IMR-90 (cell line): ENCODE measurements at regions not wholly inside any gene's neighbourhood (a gene's known extent, or its start where the extent isn't known, plus 50 kb on each side); places are given as distances from the start of the nearest gene placed in this dataset.

Experiments used
- ATAC-seq: fragments of 200-7000 bp; cut with Tn5 transposase; 2 replicates; pipeline ENCODE4 v1.9.1; 2020; ENCODE audit warnings: low read depth, mild to moderate bottlenecking, moderate library complexity
- BruUV-seq: library from RNA; stranded (reverse); fragments of 400-500 nt; replicated peaks from 2 replicates; lab custom pipeline; 2021; lab: Mats Ljungman, UMichigan
- CTCF ChIA-PET: fragments of 300-600 bp; formaldehyde crosslinking; extraction: SDS; loops from one replicate; lab custom pipeline; 2021; ENCODE audit warnings: antibody characterized with exemption; lab: Yijun Ruan, JAX
- POLR2A ChIA-PET: fragments of 300-600 bp; sonication (Branson Sonifier 250); formaldehyde crosslinking; loops from one replicate; lab custom pipeline; 2022; ENCODE audit warnings: antibody characterized with exemption; ENCODE audit not compliant: unreplicated experiment; lab: Charles Lee
- DNase-seq: peaks from one replicate; pipeline ENCODE4 v3.0.0; 2013
- H2AFZ ChIP-seq: replicated peaks from 2 replicates; pipeline ENCODE3; 2013; ENCODE audit warnings: low read length, mild to moderate bottlenecking; ENCODE audit not compliant: poor library complexity
- H2AK5ac ChIP-seq: 2 replicates; pipeline ENCODE4 v1.6.1; 2013; ENCODE audit warnings: low read depth, low read length, inconsistent platforms
- H2AK9ac ChIP-seq: replicated peaks from 2 replicates; pipeline ENCODE3; 2013; ENCODE audit warnings: mild to moderate bottlenecking, low read depth, low read length, moderate library complexity; ENCODE audit not compliant: poor library complexity
- H2BK120ac ChIP-seq: 2 replicates; pipeline ENCODE4 v1.6.1; 2013; ENCODE audit warnings: low read depth, low read length, inconsistent platforms
- H2BK15ac ChIP-seq: 3 replicates; pipeline ENCODE4 v1.6.1; 2013; ENCODE audit warnings: low read depth, low read length, inconsistent platforms
- H2BK20ac ChIP-seq: 2 replicates; pipeline ENCODE4 v1.6.1; 2013; ENCODE audit warnings: low read depth, mild to moderate bottlenecking, inconsistent platforms, low read length, moderate library complexity
- H2BK5ac ChIP-seq: 2 replicates; pipeline ENCODE4 v1.6.1; 2013; ENCODE audit warnings: mild to moderate bottlenecking, low read depth, low read length, inconsistent platforms; ENCODE audit not compliant: poor library complexity, severe bottlenecking
- H3K14ac ChIP-seq: replicated peaks from 2 replicates; pipeline ENCODE4 v1.6.1; 2013; ENCODE audit warnings: low read depth, low read length, inconsistent platforms
- H3K18ac ChIP-seq: 2 replicates; pipeline ENCODE4 v1.6.1; 2013; ENCODE audit warnings: low read depth, low read length, control low read depth
- H3K23ac ChIP-seq: 2 replicates; pipeline ENCODE4 v1.6.1; 2013; ENCODE audit warnings: low read depth, low read length, inconsistent platforms
- H3K27ac ChIP-seq: 2 replicates; pipeline ENCODE4 v1.5.1; 2013; ENCODE audit warnings: mild to moderate bottlenecking, control low read depth, low read length; ENCODE audit not compliant: insufficient read depth
- H3K27me3 ChIP-seq: 2 replicates; pipeline ENCODE4 v1.6.1; 2013; ENCODE audit warnings: low read length; ENCODE audit not compliant: control insufficient read depth, insufficient read depth
- H3K36me3 ChIP-seq: 2 replicates; pipeline ENCODE4 v1.6.1; 2013; ENCODE audit warnings: low read length, mixed read lengths; ENCODE audit not compliant: control insufficient read depth, insufficient read depth
- H3K4ac ChIP-seq: 2 replicates; pipeline ENCODE4 v1.6.1; 2013; ENCODE audit warnings: low read depth, low read length, inconsistent platforms
- H3K4me1 ChIP-seq: 2 replicates; pipeline ENCODE4 v1.6.1; 2013; ENCODE audit warnings: low read length, mixed read lengths; ENCODE audit not compliant: control insufficient read depth, insufficient read depth
- H3K4me2 ChIP-seq: 2 replicates; pipeline ENCODE4 v1.6.1; 2013; ENCODE audit warnings: low read depth, mild to moderate bottlenecking, control low read depth, low read length, moderate library complexity
- H3K4me3 ChIP-seq: 2 replicates; pipeline ENCODE4 v1.5.1; 2013; ENCODE audit warnings: low read depth, mild to moderate bottlenecking, control low read depth, low read length, moderate library complexity; ENCODE audit not compliant: insufficient read depth
- H3K56ac ChIP-seq: 2 replicates; pipeline ENCODE4 v1.6.1; 2013; ENCODE audit warnings: low read length, inconsistent platforms; ENCODE audit not compliant: insufficient read depth; ENCODE audit errors: extremely low read depth
- H3K79me1 ChIP-seq, 2 experiments: 2 replicates each; pipeline ENCODE4 v1.6.1; 2013; ENCODE audit warnings: low read length in 2 of 2, inconsistent platforms in 1 of 2, low read depth in 1 of 2
- H3K9ac ChIP-seq: 2 replicates; pipeline ENCODE4 v1.6.1; 2013; ENCODE audit warnings: low read depth, low read length, control low read depth
- H3K9me1 ChIP-seq: 2 replicates; pipeline ENCODE4 v1.6.1; 2013; ENCODE audit warnings: low read length, inconsistent platforms; ENCODE audit not compliant: insufficient read depth
- H3K9me3 ChIP-seq: 2 replicates; pipeline ENCODE4 v1.6.1; 2013; ENCODE audit warnings: low read length; ENCODE audit not compliant: control insufficient read depth, insufficient read depth
- H4K20me1 ChIP-seq: 2 replicates; pipeline ENCODE4 v1.6.1; 2013; ENCODE audit warnings: low read length, inconsistent platforms; ENCODE audit not compliant: insufficient read depth
- H4K5ac ChIP-seq: 2 replicates; pipeline ENCODE4 v1.6.1; 2013; ENCODE audit warnings: mild to moderate bottlenecking, low read depth, low read length, control low read depth
- H4K8ac ChIP-seq, 2 experiments: 2 replicates each; pipeline ENCODE4 v1.6.1; 2013; ENCODE audit warnings: low read depth in 2 of 2, low read length in 2 of 2, control low read depth in 1 of 2, inconsistent platforms in 1 of 2
- H4K91ac ChIP-seq: 2 replicates; pipeline ENCODE4 v1.6.1; 2013; ENCODE audit warnings: low read depth, low read length, inconsistent platforms; ENCODE audit not compliant: insufficient read depth
- CHD1 ChIP-seq: IDR thresholded peaks from 2 replicates; pipeline ENCODE4 v1.6.1; 2012; ENCODE audit warnings: low read depth, low read length, improper control_type of control experiment
- MXI1 ChIP-seq: IDR thresholded peaks from 2 replicates; pipeline ENCODE4 v1.6.1; 2012; ENCODE audit warnings: low read depth, mild to moderate bottlenecking, low read length, moderate library complexity, borderline replicate concordance
- RAD21 ChIP-seq: IDR thresholded peaks from 2 replicates; pipeline ENCODE4 v1.6.1; 2012; ENCODE audit warnings: low read length, improper control_type of control experiment
- WGBS, 2 experiments: methylation state at CpG; one replicate each; pipeline versions ENCODE4 v1.1.5 to v1.1.7; 2013; ENCODE audit warnings: missing lambda C conversion rate in 2 of 2; ENCODE audit not compliant: insufficient read length in 1 of 2; ENCODE audit errors: extremely low coverage in 2 of 2; 5-methylcytosine and 5-hydroxymethylcytosine counted together
- dilution Hi-C: fragments of 300-500 bp; cut with HindIII; formaldehyde crosslinking; loops from one replicate; pipeline ENCODE4 v1.14.3; 2018; ENCODE audit warnings: low sequenced_read_pairs; ENCODE audit not compliant: unreplicated experiment
- in situ Hi-C: fragments of 300-500 bp; cut with MboI; formaldehyde crosslinking; loops from 3 replicates; pipeline ENCODE4 v1.14.3; 2019; ENCODE audit warnings: low sequenced_read_pairs, inconsistent platforms, mixed read lengths
- intact Hi-C: fragments of 100-400 bp; cut with micrococcal nuclease; formaldehyde crosslinking; loops from 2 replicates; pipeline ENCODE4 v1.10.0; 2022
- TF ChIP-seq, protein P1 (sequence below): fragments of 150-350 bp; IDR thresholded peaks from 2 replicates; pipeline ENCODE4 v1.6.1; 2017; ENCODE audit warnings: mild to moderate bottlenecking, antibody characterized with exemption, low read length, low read depth

DNA sequence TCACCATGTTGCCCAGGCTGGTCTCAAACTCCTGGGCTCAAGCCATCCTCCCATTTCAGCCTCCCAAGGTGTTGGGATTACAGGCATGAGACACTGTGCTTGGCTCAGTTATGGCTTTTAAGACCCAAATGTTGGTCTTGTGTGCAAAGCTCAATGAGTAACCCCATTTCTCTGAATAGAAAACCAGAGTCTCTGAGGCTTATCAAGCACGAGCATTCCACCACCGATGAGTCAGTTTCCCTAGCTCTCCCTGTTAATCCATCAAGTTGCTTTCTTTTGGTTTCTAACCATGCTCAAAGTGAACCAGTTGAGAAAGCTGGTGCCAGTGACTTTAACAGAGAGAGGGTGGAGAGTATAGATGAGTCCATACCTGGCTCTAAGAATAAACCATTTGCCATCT, 350.9 kb upstream of the ADGRL2 start:
- Histone ChIP-seq H3K56ac (no peak overlapping the region), H4K8ac (no peak overlapping the region), H3K4me3 (no peak overlapping the region), H3K9me1 (no peaks in the 10 kb centered on the region), H2AFZ (no peak overlapping the region), H2BK120ac (no peak overlapping the region), H3K9me3 (no peaks in the 10 kb centered on the region), H3K36me3 (no peaks in the 10 kb centered on the region), H3K9ac (no peak overlapping the region), H3K27me3 (no peaks in the 10 kb centered on the region), H3K27ac (no peak overlapping the region), H3K4me1 (no peaks in the 10 kb centered on the region), H3K4ac (no peak overlapping the region), H2AK9ac (no peak overlapping the region), H4K91ac (no peak overlapping the region), H3K18ac (no peak overlapping the region), H2BK15ac (no peak overlapping the region), H3K23ac (no peak overlapping the region), H2BK20ac (no peak overlapping the region), H2AK5ac (no peak overlapping the region), H2BK5ac (no peak overlapping the region), H4K20me1 (no peaks in the 10 kb centered on the region), H4K5ac (no peak overlapping the region), H3K14ac (no peak overlapping the region), H3K4me2 (no peak overlapping the region), H3K79me1 (no peaks in the 10 kb centered on the region)
- DNase-seq (peak; percentile 10), ATAC-seq (no peak)
- TF ChIP-seq, protein P1, sequence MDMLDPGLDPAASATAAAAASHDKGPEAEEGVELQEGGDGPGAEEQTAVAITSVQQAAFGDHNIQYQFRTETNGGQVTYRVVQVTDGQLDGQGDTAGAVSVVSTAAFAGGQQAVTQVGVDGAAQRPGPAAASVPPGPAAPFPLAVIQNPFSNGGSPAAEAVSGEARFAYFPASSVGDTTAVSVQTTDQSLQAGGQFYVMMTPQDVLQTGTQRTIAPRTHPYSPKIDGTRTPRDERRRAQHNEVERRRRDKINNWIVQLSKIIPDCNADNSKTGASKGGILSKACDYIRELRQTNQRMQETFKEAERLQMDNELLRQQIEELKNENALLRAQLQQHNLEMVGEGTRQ: no peak
- no peak for TF ChIP-seq MXI1
- no peak for TF ChIP-seq RAD21
- no peak for TF ChIP-seq CHD1
- no TSS peak for BruUV-seq
- WGBS, 2 experiments: no CpG with 5 or more reads among the region's 2 CpGs
- in situ Hi-C loops: no loop called here
- POLR2A ChIA-PET: no interaction called here
- intact Hi-C loops: no loop called here
- CTCF ChIA-PET: no interaction called here
- dilution Hi-C loops: no loop called here
